Body of pancreas (tissue), 4 donors: ENCODE measurements at regions not wholly inside any gene's neighbourhood (a gene's known extent, or its start where the extent isn't known, plus 50 kb on each side); places are given as distances from the start of the nearest gene placed in this dataset.

Source experiments
- ATAC-seq: fragments of 150-250 bp; one replicate; pipeline ENCODE4 v1.9.1; 2016
- DNase-seq, 4 donors: peaks; one replicate each; pipeline ENCODE4 v3.0.0-alpha.2; 2019
- H3K27ac ChIP-seq, 4 donors: fragments of 200-600 bp; sonication (generic); 1 replicate in 3 of 4; 2 replicates in 1 of 4; pipeline versions ENCODE4 v1.5.1 to v1.6.1; 2016 to 2019; ENCODE audit warnings: mild to moderate bottlenecking in 1 of 4, mixed read lengths in 1 of 4, moderate library complexity in 1 of 4
- H3K27me3 ChIP-seq, 2 donors: fragments of 200-600 bp; sonication (generic); one replicate each; pipeline ENCODE4 v1.6.0; 2016; ENCODE audit warnings: mild to moderate bottlenecking in 1 of 2
- H3K36me3 ChIP-seq, 2 donors: fragments of 200-600 bp; sonication (generic); replicated peaks in 1 of 2; 2 replicates each; pipeline ENCODE4 v1.5.1; 2016; ENCODE audit warnings: low read depth in 2 of 2; ENCODE audit not compliant: insufficient read depth in 1 of 2
- H3K4me1 ChIP-seq: fragments of 200-600 bp; sonication (generic); one replicate; pipeline ENCODE4 v1.6.0; 2016
- H3K4me3 ChIP-seq, 2 donors: fragments of 200-600 bp; sonication (generic); 1 replicate in 1 of 2; 2 replicates in 1 of 2; pipeline ENCODE4 v1.5.1; 2016 to 2019
- H3K9me3 ChIP-seq, 3 donors: fragments of 200-600 bp; sonication (generic); 1 replicate in 2 of 3; 2 replicates in 1 of 3; pipeline ENCODE4 v1.5.1; 2016
- POLR2A ChIP-seq, 3 donors: fragments of 450-650 bp; IDR thresholded peaks; one replicate each; pipeline ENCODE4 v1.6.1; 2016; ENCODE audit warnings: antibody characterized with exemption in 3 of 3, mild to moderate bottlenecking in 2 of 3
- WGBS, 2 donors: methylation state at CpG; one replicate each; pipeline ENCODE4 v1.1.5; 2017; 5-methylcytosine and 5-hydroxymethylcytosine counted together
- intact Hi-C: fragments of 100-400 bp; cut with DNase I; formaldehyde crosslinking; loops from one replicate; pipeline ENCODE4 v1.15.1; 2023
- TF ChIP-seq, protein P1 (sequence below), 7 experiments: fragments of 450-650 bp in 4 of 7; fragments of 200-600 bp in 3 of 7; sonication (generic) in 3 of 7; IDR thresholded peaks; one replicate each; pipeline ENCODE4 v1.5.1; 2016 to 2019; ENCODE audit warnings: antibody characterized with exemption in 7 of 7

DNA sequence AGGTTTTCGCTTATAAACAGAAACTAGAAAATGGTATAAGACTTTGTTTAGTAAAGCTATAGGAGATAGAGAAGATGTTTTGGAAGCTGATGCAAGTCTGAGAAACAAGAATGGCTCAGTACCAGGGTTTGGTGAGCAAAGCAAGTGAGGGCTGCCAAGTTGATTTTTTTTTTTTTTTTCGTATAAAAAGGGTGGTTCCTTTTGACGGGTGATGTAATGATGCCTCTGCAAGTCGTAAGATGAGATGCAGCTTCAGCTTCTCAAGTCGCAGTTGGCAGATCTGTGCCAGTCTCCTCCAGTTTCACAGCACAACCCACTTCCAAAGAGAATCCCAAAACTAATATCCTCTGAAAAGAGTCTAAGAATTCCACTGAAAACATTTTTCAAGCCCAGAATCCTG is 252.8 kb upstream of the CDH4 start:
- no peak for TF ChIP-seq POLR2A (IDR thresholded peaks at IDR 0.05)
- TF ChIP-seq, protein P1, sequence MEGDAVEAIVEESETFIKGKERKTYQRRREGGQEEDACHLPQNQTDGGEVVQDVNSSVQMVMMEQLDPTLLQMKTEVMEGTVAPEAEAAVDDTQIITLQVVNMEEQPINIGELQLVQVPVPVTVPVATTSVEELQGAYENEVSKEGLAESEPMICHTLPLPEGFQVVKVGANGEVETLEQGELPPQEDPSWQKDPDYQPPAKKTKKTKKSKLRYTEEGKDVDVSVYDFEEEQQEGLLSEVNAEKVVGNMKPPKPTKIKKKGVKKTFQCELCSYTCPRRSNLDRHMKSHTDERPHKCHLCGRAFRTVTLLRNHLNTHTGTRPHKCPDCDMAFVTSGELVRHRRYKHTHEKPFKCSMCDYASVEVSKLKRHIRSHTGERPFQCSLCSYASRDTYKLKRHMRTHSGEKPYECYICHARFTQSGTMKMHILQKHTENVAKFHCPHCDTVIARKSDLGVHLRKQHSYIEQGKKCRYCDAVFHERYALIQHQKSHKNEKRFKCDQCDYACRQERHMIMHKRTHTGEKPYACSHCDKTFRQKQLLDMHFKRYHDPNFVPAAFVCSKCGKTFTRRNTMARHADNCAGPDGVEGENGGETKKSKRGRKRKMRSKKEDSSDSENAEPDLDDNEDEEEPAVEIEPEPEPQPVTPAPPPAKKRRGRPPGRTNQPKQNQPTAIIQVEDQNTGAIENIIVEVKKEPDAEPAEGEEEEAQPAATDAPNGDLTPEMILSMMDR (IDR thresholded peaks at IDR 0.05) = no peak
- Histone ChIP-seq H3K4me1 (no peaks in the 10 kb centered on the region), H3K27ac (no peak overlapping the region), H3K36me3 (no peaks in the 10 kb centered on the region), H3K9me3 (no peaks in the 10 kb centered on the region), H3K4me3 (no peak overlapping the region), H3K27me3 (peaks cover 0 to 4% of the 10 kb centered on the region in 2 donors)
- DNase-seq (no peak), ATAC-seq (no peak)
- 54 to 67% methylated on average over 5 of the region's 5 CpGs for WGBS, 2 donors
- intact Hi-C loops = no loop called here

DNA sequence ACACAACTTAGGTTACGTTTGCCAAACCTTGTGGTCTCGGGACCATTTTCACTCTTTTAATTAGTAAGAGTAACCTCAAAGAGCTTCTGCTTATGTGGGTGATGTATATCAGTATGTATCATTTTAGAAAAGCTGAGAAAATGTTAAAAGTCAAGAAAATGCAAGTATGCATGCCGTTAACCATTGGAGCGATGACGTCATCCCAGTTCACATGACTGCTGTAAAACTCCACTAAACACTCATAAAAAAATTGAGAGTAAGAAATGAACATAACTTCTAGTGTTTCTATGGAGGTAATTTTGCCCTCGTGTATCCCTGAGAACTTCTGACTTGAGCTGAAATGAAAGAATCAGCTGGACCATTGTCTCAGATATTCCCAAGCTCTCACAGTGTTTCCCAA is 250.0 kb upstream of the CDH4 start:
- H3K9me3 ChIP-seq = no peaks in the 10 kb centered on the region
- no peaks in the 10 kb centered on the region for H3K4me1 ChIP-seq
- no peak for TF ChIP-seq POLR2A (IDR thresholded peaks at IDR 0.05)
- TF ChIP-seq, protein P1 (IDR thresholded peaks at IDR 0.05) = no peak
- no peak for ATAC-seq
- 58 to 62% methylated on average over 6 of the region's 6 CpGs for WGBS, 2 donors
- H3K27me3 ChIP-seq = no peaks in the 10 kb centered on the region
- no peaks in the 10 kb centered on the region for H3K36me3 ChIP-seq
- no peak for DNase-seq
- no peak overlapping the region for H3K4me3 ChIP-seq
- intact Hi-C loops = no loop called here
- no peak overlapping the region for H3K27ac ChIP-seq

DNA sequence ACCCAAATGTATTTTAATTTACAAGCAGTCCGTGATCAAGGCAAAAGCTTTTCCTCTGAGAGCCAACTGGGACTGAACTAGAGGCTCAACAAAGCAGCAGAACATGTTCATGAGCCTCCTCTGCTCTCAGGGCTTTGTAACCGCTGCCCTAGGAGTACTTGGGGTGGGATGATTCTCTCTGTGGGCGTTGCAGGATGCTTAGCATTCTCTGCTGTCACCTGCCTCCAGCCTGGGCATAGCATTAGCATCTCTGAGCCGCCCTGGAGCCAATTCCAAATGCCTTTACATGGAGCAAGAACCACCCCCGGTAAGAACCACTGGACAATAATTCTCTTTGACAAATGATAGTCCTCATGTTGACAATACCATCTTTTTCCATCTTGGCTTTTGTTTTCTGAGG is 237.6 kb upstream of the CDH4 start:
- intact Hi-C loops = no loop called here
- Histone ChIP-seq H3K4me3 (no peak overlapping the region), H3K27me3 (no peaks in the 10 kb centered on the region), H3K27ac (no peak overlapping the region), H3K4me1 (no peaks in the 10 kb centered on the region), H3K9me3 (no peaks in the 10 kb centered on the region), H3K36me3 (no peaks in the 10 kb centered on the region)
- 18 to 41% methylated on average over 5 of the region's 5 CpGs for WGBS, 2 donors
- TF ChIP-seq, protein P1 (IDR thresholded peaks at IDR 0.05) = no peak
- no peak for TF ChIP-seq POLR2A (IDR thresholded peaks at IDR 0.05)
- no peak for DNase-seq
- no peak for ATAC-seq

DNA sequence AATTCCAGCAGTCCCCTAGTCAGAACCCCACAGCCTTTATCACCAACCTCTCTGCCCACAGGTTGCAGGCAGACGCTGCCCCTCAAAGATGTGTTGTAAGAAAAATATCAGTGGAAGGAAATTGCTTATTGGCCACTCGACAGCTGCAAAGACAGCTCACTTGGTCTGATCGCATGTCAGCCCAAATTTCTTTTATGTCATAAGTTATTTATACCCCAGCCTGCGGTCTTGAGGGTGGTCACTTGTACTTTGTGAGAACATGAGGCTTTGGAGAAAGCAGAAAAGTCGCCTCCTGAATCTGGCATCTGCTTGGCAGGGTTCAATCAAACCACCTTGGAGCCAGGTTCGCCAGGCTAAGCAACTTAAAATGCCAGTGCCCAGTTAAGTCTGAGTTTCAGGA is 236.5 kb upstream of the CDH4 start:
- TF ChIP-seq POLR2A (IDR thresholded peaks at IDR 0.05) = no peak
- TF ChIP-seq, protein P1 (IDR thresholded peaks at IDR 0.05) = no peak
- H3K4me1 ChIP-seq = no peaks in the 10 kb centered on the region
- whole genome bisulfite sequencing, 2 donors = 40 to 47% methylated on average over 6 of the region's 6 CpGs
- no peak for ATAC-seq
- H3K4me3 ChIP-seq = no peak overlapping the region
- no peaks in the 10 kb centered on the region for H3K27me3 ChIP-seq
- no peaks in the 10 kb centered on the region for H3K9me3 ChIP-seq
- intact Hi-C loops = no loop called here
- DNase-seq = no peak
- no peaks in the 10 kb centered on the region for H3K36me3 ChIP-seq
- no peak overlapping the region for H3K27ac ChIP-seq

DNA sequence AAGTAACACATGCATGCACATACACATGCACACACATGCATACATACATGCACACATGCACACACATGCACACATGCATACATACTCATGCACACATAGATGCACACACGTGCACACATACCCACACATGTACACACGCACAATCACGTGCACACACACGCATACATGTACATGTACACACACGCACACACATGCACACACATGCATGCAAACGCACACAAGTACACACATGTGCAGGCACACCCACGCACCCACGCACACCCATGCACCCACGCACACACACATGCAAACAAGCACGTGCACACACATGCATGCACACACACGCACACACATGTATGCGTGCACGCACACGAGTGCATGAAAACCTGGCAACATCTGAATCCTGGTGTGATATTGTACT is 232.7 kb upstream of the CDH4 start:
- WGBS, 2 donors = 67 to 76% methylated on average over 14 of the region's 14 CpGs
- ATAC-seq = no peak
- intact Hi-C loops = no loop called here

More for the DNA sequence above, 232.7 kb upstream of the CDH4 start:
- no peak for DNase-seq
- Histone ChIP-seq H3K9me3 (no peaks in the 10 kb centered on the region), H3K4me1 (no peaks in the 10 kb centered on the region), H3K27ac (no peak overlapping the region), H3K27me3 (no peaks in the 10 kb centered on the region), H3K36me3 (no peaks in the 10 kb centered on the region), H3K4me3 (no peak overlapping the region)
- TF ChIP-seq POLR2A (IDR thresholded peaks at IDR 0.05) = no peak
- TF ChIP-seq, protein P1 (IDR thresholded peaks at IDR 0.05) = no peak
